ENCODE measurements at regions not wholly inside any gene's neighbourhood (a gene's known extent, or its start where the extent isn't known, plus 50 kb on each side); places are given as distances from the start of the nearest gene placed in this dataset.

DNA sequence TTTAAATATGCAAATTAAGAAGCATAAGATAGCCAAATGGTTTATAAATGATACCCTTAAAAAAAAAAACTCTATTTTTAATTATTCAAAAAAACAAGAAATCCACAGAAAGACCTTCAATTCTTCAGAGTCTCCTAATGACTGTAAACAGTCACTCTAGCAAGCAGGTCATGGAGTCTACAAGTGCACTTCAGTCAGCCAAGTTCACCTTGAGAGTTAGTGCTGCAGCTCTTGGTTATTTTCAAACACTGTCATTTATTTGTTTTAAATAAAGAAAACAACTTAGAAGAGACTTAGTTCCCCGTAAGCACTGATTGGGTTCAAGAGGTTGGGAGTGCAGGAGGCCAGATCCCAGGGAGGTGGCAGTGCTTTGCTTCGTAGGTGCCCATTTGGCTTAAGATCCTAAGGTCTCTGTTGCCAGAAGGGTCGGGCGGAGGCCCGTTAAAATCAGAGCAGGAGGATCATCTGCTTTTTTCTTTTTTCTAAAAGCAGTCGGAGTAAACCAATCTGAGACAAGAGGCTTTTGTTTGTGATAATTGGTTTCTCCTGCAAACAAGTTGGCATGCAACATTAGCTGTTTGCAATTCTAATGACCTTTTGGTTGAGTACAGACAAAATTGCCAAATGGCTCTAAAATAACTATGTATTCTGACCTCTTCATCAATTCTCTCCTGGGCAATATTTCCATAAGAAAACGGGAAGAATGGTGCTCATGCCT is 86.4 kb upstream of the ELMO1 start:
- Histone ChIP-seq H3K9me3 (no peaks in the 10 kb centered on the region), H3K4me3 (no peak overlapping the region), H3K27ac (replicated peaks in 1 of 4) (no peak overlapping the region), H3K27me3 (no peaks in the 10 kb centered on the region), H3K36me3 (no peaks in the 10 kb centered on the region), H3K4me1 (peaks cover 0 to 3% (median 0%) of the 10 kb centered on the region in 4 donors)
- intact Hi-C loops (cut with DNase I) = no loop called here
- TF ChIP-seq POLR2AphosphoS5 (IDR thresholded peaks at IDR 0.05) = no peak
- TF ChIP-seq EP300 (IDR thresholded peaks at IDR 0.05) = no peak
- TF ChIP-seq, protein P1, sequence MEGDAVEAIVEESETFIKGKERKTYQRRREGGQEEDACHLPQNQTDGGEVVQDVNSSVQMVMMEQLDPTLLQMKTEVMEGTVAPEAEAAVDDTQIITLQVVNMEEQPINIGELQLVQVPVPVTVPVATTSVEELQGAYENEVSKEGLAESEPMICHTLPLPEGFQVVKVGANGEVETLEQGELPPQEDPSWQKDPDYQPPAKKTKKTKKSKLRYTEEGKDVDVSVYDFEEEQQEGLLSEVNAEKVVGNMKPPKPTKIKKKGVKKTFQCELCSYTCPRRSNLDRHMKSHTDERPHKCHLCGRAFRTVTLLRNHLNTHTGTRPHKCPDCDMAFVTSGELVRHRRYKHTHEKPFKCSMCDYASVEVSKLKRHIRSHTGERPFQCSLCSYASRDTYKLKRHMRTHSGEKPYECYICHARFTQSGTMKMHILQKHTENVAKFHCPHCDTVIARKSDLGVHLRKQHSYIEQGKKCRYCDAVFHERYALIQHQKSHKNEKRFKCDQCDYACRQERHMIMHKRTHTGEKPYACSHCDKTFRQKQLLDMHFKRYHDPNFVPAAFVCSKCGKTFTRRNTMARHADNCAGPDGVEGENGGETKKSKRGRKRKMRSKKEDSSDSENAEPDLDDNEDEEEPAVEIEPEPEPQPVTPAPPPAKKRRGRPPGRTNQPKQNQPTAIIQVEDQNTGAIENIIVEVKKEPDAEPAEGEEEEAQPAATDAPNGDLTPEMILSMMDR (IDR thresholded peaks at IDR 0.05) = no peak
- TF ChIP-seq POLR2A (IDR thresholded peaks at IDR 0.05; ENCODE audit: low read depth) = no peak
- DNase-seq (ENCODE audit: extremely low spot score) = no peak
- 61% methylated on average over 7 of the region's 7 CpGs for WGBS

DNA sequence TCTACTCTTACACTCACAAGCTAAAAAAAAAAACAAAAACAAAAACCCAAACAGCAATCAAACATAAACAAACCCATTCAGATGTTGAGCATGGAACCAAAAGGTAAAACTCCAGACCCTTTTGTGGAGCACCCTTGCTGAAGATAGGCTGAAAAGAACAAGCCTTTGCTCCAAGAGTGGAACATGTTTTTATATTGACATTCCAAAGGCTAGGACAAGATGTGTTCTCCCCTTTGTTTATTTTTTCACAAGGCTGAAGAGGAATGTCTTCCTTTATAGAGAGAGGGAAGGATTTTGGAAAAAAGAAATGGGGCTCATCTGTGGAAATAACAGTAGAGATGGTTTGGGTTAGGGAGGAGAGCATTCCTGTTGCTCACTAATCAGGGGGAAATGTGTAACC is 87.2 kb upstream of the ELMO1 start:
- no peaks in the 10 kb centered on the region for H3K9me3 ChIP-seq
- no peak overlapping the region for H3K4me3 ChIP-seq
- no peaks in the 10 kb centered on the region for H3K36me3 ChIP-seq
- no peaks in the 10 kb centered on the region for H3K27me3 ChIP-seq
- peaks cover 0 to 2% (median 0%) of the 10 kb centered on the region in 4 donors for H3K4me1 ChIP-seq
- TF ChIP-seq, protein P1 (IDR thresholded peaks at IDR 0.05) = no peak
- no peak for TF ChIP-seq POLR2A (IDR thresholded peaks at IDR 0.05; ENCODE audit: low read depth)
- no peak for TF ChIP-seq EP300 (IDR thresholded peaks at IDR 0.05)
- H3K27ac ChIP-seq (replicated peaks in 1 of 4) = no peak overlapping the region
- no peak for DNase-seq (ENCODE audit: extremely low spot score)
- intact Hi-C loops (cut with DNase I) = no loop called here

DNA sequence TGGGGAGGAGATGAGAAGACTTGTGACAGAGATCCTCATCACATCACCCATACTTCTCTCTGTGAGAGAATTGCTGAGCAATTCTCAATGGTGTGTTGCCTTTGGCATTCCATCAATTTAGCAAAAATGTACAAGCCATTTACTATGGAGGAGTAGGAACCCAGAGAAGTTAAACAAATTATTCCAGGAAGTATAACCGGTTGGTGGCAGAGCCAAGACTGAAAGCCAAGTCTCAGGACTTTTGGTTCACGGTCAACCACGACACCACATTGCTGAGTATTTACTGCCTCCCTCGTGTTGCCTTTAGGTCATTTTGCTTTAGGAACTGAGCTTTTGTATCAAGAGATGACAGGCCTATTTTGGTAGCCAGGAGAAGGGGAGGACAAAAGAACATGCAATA is 88.0 kb upstream of the ELMO1 start:
- Histone ChIP-seq H3K4me1 (no peaks in the 10 kb centered on the region), H3K4me3 (no peak overlapping the region), H3K27ac (replicated peaks in 1 of 4) (no peak overlapping the region), H3K27me3 (no peaks in the 10 kb centered on the region), H3K9me3 (no peaks in the 10 kb centered on the region), H3K36me3 (no peaks in the 10 kb centered on the region)
- no peak for DNase-seq (ENCODE audit: extremely low spot score)
- WGBS = 78% methylated on average over 4 of the region's 4 CpGs
- intact Hi-C loops (cut with DNase I) = no loop called here
- TF ChIP-seq POLR2AphosphoS5 (IDR thresholded peaks at IDR 0.05) (no peak), EP300 (IDR thresholded peaks at IDR 0.05) (no peak), POLR2A (IDR thresholded peaks at IDR 0.05; ENCODE audit: low read depth) (no peak)
- TF ChIP-seq, protein P1 (IDR thresholded peaks at IDR 0.05) = no peak

DNA sequence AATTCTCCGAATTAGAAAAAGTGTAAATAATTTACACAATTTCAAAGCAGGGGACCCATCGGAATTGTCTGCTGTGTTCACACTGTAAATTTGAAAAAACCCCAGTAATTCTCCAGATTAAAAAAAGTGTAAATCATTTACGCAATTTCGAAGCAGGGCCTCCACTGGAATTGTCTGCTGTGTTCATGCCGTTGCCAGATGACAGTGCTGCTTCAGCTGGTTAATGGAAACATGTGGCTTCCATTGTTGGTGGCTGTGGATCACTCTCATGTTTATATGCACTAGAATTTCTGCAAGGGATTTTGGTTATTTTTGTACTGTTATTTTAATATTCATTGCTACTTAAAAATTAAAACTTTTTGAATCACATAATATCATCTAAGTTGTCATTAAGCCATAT is 88.8 kb upstream of the ELMO1 start:
- Histone ChIP-seq H3K27me3 (no peaks in the 10 kb centered on the region), H3K4me1 (no peaks in the 10 kb centered on the region), H3K4me3 (no peak overlapping the region), H3K36me3 (no peaks in the 10 kb centered on the region), H3K9me3 (no peaks in the 10 kb centered on the region), H3K27ac (replicated peaks in 1 of 4) (no peak overlapping the region)
- TF ChIP-seq POLR2A (IDR thresholded peaks at IDR 0.05; ENCODE audit: low read depth) = no peak
- TF ChIP-seq EP300 (IDR thresholded peaks at IDR 0.05) = no peak
- TF ChIP-seq POLR2AphosphoS5 (IDR thresholded peaks at IDR 0.05) = no peak
- TF ChIP-seq, protein P1 (IDR thresholded peaks at IDR 0.05) = no peak
- DNase-seq (ENCODE audit: extremely low spot score) = no peak
- intact Hi-C loops (cut with DNase I) = no loop called here
- WGBS = 79% methylated on average over 5 of the region's 5 CpGs

DNA sequence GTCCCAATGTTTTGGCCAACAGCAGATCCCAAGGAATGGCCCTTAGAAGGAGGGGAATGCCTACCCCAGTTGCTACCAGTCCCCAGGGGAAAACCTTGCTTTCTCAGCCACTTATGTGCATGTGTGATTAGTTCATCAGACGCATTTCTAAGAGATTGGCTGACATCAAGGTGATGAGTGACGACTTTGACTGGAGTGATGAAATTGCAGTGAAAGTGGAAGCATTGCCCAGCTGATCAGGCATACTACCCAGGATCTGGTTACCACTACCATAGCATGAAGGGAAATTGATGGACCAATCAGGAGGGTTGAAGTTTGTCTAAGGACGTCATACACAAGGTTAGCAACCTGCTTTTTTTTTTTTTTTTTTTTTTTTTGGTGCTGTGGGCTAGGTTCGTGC is 90.3 kb upstream of the ELMO1 start:
- TF ChIP-seq EP300 (IDR thresholded peaks at IDR 0.05) (no peak), POLR2AphosphoS5 (IDR thresholded peaks at IDR 0.05) (no peak), POLR2A (IDR thresholded peaks at IDR 0.05; ENCODE audit: low read depth) (no peak)
- TF ChIP-seq, protein P1 (IDR thresholded peaks at IDR 0.05) = no peak
- H3K4me3 ChIP-seq = no peak overlapping the region
- no peak overlapping the region for H3K27ac ChIP-seq (replicated peaks in 1 of 4)
- no peaks in the 10 kb centered on the region for H3K27me3 ChIP-seq
- intact Hi-C loops (cut with DNase I) = no loop called here
- DNase-seq (ENCODE audit: extremely low spot score) = no peak
- 94% methylated on average over 4 of the region's 4 CpGs for WGBS
- H3K9me3 ChIP-seq = no peaks in the 10 kb centered on the region
- H3K4me1 ChIP-seq = no peaks in the 10 kb centered on the region
- H3K36me3 ChIP-seq = no peaks in the 10 kb centered on the region

All from esophagus muscularis mucosa (tissue), 4 donors.